ENCODE measurements at regions not wholly inside any gene's neighbourhood (a gene's known extent, or its start where the extent isn't known, plus 50 kb on each side); places are given as distances from the start of the nearest gene placed in this dataset.

- no peak for TF ChIP-seq CTCF (IDR thresholded peaks at IDR 0.05)
- TF ChIP-seq POLR2AphosphoS5 (IDR thresholded peaks at IDR 0.05): no peak
Measured at GRCh38 chr3:193821151-193821668, 228.2 kb downstream of the OPA1 start.
